ENCODE measurements at regions not wholly inside any gene's neighbourhood (a gene's known extent, or its start where the extent isn't known, plus 50 kb on each side); places are given as distances from the start of the nearest gene placed in this dataset.

GRCh38 chr14:43232261-43232660 is 1274.8 kb downstream of the FSCB start:
- no peak for ATAC-seq
- 75 to 89% methylated on average over 2 of the region's 2 CpGs for WGBS, 2 donors (ENCODE audit: low coverage in 1 of 2)
- Histone ChIP-seq H3K9me3 (peaks cover 0 to 14% (median 0%) of the 10 kb centered on the region in 3 donors), H3K4me3 (no peak overlapping the region), H3K27ac (no peak overlapping the region), H3K36me3 (no peaks in the 10 kb centered on the region), H3K27me3 (no peaks in the 10 kb centered on the region), H3K4me1 (no peaks in the 10 kb centered on the region)
- TF ChIP-seq POLR2A (IDR thresholded peaks at IDR 0.05) (no peak), EP300 (IDR thresholded peaks at IDR 0.05) (no peak), POLR2AphosphoS5 (IDR thresholded peaks at IDR 0.05) (no peak), CTCF (IDR thresholded peaks at IDR 0.05) (no peak)

- 74 to 83% methylated on average over 1 to 2 of the region's 2 CpGs for WGBS, 2 donors (ENCODE audit: low coverage in 1 of 2)
- H3K4me1 ChIP-seq = no peaks in the 10 kb centered on the region
- H3K36me3 ChIP-seq = no peaks in the 10 kb centered on the region
- ATAC-seq = no peak
- no peak overlapping the region for H3K4me3 ChIP-seq
- H3K27me3 ChIP-seq = no peaks in the 10 kb centered on the region
- no peak overlapping the region for H3K27ac ChIP-seq
- no peaks in the 10 kb centered on the region for H3K9me3 ChIP-seq
- TF ChIP-seq EP300 (IDR thresholded peaks at IDR 0.05) = no peak
- TF ChIP-seq POLR2A (IDR thresholded peaks at IDR 0.05) = no peak
- TF ChIP-seq POLR2AphosphoS5 (IDR thresholded peaks at IDR 0.05) = no peak
- no peak for TF ChIP-seq CTCF (IDR thresholded peaks at IDR 0.05)
These were observed 1291.6 kb downstream of the FSCB start for GRCh38 chr14:43215524-43215923.

GRCh38 chr14:43207189-43207588 is 1299.9 kb downstream of the FSCB start:
- 87 to 100% methylated on average over 1 to 2 of the region's 2 CpGs for WGBS, 2 donors (ENCODE audit: low coverage in 1 of 2)
- Histone ChIP-seq H3K4me3 (no peak overlapping the region), H3K27me3 (no peaks in the 10 kb centered on the region), H3K9me3 (no peaks in the 10 kb centered on the region), H3K4me1 (no peaks in the 10 kb centered on the region), H3K36me3 (no peaks in the 10 kb centered on the region), H3K27ac (no peak overlapping the region)
- no peak for ATAC-seq
- TF ChIP-seq CTCF (IDR thresholded peaks at IDR 0.05) = no peak
- no peak for TF ChIP-seq EP300 (IDR thresholded peaks at IDR 0.05)
- TF ChIP-seq POLR2AphosphoS5 (IDR thresholded peaks at IDR 0.05) = no peak
- TF ChIP-seq POLR2A (IDR thresholded peaks at IDR 0.05) = no peak

GRCh38 chr14:43204816-43205215 is 1302.3 kb downstream of the FSCB start:
- WGBS, 2 donors (ENCODE audit: low coverage in 1 of 2) = 32 to 35% methylated on average over 2 of the region's 2 CpGs
- Histone ChIP-seq H3K4me3 (no peak overlapping the region), H3K4me1 (no peaks in the 10 kb centered on the region), H3K36me3 (no peaks in the 10 kb centered on the region), H3K27me3 (no peaks in the 10 kb centered on the region), H3K9me3 (no peaks in the 10 kb centered on the region), H3K27ac (no peak overlapping the region)
- TF ChIP-seq POLR2A (IDR thresholded peaks at IDR 0.05) (no peak), EP300 (IDR thresholded peaks at IDR 0.05) (no peak), POLR2AphosphoS5 (IDR thresholded peaks at IDR 0.05) (no peak), CTCF (IDR thresholded peaks at IDR 0.05) (no peak)
- ATAC-seq = no peak

GRCh38 chr14:43200519-43200918 is 1306.6 kb downstream of the FSCB start:
- no peaks in the 10 kb centered on the region for H3K9me3 ChIP-seq
- no peak overlapping the region for H3K27ac ChIP-seq
- no peak overlapping the region for H3K4me3 ChIP-seq
- no peak for TF ChIP-seq CTCF (IDR thresholded peaks at IDR 0.05)
- no peak for TF ChIP-seq POLR2AphosphoS5 (IDR thresholded peaks at IDR 0.05)
- no peak for TF ChIP-seq EP300 (IDR thresholded peaks at IDR 0.05)
- no peak for TF ChIP-seq POLR2A (IDR thresholded peaks at IDR 0.05)
- H3K4me1 ChIP-seq = no peaks in the 10 kb centered on the region
- H3K27me3 ChIP-seq = no peaks in the 10 kb centered on the region
- 50 to 82% methylated on average over 1 of the region's 1 CpG for WGBS, 2 donors (ENCODE audit: low coverage in 1 of 2)
- no peak for ATAC-seq
- no peaks in the 10 kb centered on the region for H3K36me3 ChIP-seq

All from gastroesophageal sphincter (tissue), 4 donors.